ENCODE measurements at regions not wholly inside any gene's neighbourhood (a gene's known extent, or its start where the extent isn't known, plus 50 kb on each side); places are given as distances from the start of the nearest gene placed in this dataset.

DNA sequence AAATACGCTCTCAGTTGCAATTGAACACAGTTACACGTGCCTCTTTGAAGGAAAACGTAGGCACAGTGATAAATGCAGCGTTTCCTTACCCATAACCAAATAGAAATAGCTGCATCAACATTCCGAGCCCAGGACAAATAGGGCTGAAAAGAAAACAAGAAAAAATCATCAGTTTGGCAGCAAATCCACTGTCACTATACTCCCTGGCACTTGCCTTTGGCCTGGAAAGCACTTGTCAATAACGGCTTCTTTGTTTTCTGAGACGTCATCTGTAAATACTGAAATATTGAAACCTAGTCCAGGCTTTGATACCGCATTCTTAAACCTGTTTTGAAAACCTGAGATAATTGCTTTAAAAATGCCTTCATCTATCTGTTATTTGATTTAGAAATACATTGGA is 167.2 kb upstream of the AKR1E2 start:
- no peak for DNase-seq

DNA sequence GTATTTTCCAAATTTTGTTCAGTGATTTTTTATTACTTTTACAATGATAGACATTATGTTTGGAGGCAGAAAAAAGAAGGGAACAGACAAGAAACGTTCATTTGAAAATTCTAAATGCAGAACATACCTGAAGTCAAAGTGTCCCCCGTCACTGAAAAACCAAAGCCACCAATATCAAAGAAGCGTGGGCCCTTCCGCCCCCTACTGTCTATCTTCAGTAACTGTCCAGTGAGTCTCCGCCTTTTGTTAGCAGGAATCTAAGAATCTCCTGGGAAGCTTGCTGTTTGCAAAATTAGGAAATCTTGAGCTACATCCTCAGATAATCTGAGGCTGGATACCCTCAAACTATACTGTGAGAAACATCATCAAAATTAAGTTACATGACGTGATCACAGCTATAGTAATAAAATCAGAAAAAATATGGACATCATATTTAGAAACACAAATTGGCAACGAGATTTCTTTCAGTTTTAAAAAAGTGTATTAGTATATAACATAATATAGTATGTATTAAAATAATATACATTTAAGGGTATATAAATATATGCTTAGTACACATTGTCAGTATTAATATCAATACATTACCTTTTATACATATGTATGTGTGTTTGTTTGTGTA is 169.3 kb upstream of the AKR1E2 start:
- DNase-seq, result peak; percentile 48 to 57

DNA sequence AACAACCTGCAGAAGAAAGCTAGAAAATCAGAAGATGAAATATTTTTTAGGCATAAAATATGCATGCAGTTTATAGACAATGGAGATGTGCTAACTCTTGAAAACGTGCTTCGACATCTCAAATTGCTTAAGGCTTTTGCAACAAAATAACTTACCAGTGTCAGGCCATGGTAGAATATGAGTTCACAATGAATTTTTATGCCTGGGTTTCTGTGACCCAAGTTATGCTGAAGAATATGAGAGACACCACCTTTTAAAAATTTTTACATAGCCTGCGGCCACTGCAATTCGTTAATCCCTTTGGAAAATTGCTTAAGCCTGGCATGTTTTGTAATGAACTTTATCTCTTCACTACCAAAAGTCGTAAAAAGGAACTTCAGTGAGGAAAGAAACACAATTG is 170.1 kb upstream of the AKR1E2 start:
- no peak for DNase-seq

DNA sequence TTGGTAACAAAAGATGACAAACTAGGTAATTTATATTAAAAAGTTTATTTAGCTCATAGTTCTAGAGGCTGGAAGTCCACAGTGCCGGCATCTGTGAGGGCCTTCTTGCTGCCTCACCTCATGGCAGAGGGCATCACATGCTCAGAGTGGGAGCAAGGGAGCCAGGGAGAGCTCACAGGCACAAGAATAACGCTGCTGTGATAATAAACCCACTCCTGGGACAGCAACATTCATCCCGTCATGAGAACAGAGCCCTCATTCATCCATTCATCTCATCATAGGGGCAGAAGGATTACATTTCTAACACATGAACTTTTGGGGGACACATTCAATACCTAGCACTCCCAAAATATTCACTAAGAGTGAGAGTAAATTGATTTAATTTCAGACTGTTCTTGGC is 170.6 kb upstream of the AKR1E2 start:
- no peak for DNase-seq

DNA sequence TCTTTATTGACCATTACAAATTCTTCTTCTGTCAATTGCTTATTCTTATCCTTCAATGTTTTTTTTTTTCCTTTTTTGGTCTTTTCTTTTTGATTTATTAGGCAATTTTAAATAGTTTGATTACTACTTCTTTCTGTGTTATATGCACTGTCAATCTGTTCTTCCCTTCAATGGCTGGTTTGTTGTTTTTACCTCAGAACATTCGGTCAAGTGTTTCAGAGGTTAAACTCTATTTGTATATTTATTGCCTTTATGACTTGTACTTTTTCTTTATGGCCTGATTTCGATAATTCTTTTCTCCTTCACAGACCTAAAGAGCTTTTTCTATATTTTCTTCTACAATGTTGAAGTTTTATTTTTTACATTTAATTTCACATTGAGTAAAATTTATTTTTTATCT is 171.5 kb upstream of the AKR1E2 start:
- no peak for DNase-seq

DNA sequence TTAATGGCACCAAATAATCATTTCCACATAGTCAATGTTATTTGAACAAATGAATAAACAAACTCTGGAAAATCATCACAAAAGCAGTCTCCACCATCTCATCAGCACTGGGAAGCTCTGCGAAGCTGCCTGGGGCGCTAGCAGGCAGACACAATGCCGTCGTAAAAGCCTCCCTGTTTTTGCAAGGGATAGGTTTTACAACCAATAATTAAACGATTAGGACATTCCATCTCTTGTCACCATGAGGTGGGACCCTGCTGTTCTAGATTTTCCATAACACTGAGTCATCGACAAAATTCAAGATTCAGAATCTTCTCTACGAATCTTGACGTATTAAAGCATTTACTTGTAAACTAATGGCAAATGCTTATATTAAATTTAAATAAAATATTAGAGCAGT is 172.8 kb upstream of the AKR1E2 start:
- DNase-seq, result no peak

DNA sequence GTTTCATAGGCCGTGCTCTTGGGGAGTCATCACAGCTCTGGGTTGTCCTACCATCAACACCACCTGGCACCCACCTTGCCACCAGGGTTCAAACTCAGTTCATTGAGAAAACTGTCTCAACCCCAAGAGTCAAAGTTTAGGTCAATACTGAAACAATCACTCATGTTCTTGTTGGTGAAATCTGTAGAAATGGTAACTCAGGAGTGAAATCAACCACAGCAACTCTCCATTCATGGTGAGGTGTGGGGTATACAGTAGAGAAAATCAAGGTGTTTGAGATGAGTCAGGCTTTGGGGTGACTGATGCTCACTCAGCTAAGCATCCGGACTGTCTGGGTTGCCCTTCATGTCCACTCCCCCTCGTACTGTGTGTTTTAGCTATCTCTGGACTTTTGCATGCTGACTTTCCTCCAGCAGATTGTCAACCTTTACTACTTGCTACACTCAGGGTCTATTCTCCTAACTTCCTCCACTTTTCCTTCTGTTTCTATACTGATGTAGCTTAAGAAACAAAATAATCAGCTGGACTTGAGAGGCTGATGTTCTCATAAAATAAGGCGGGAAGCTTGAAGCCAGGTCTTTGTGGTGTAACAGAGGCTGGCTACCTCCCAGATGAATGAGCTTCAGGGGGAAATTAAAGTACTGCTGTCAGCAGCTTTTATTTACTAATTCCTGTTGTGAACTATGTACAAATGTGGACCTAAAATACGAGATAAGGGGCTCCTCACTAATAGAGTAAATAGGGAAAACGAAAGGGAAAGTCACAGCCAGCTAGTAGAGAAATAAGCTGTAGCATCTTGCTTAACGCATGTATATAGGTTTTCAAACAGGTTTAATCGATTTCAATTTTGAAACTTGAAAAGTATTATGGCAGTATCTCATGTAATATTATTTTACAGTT is 173.6 kb upstream of the AKR1E2 start:
- peak; percentile 4 to 9 for DNase-seq

DNA sequence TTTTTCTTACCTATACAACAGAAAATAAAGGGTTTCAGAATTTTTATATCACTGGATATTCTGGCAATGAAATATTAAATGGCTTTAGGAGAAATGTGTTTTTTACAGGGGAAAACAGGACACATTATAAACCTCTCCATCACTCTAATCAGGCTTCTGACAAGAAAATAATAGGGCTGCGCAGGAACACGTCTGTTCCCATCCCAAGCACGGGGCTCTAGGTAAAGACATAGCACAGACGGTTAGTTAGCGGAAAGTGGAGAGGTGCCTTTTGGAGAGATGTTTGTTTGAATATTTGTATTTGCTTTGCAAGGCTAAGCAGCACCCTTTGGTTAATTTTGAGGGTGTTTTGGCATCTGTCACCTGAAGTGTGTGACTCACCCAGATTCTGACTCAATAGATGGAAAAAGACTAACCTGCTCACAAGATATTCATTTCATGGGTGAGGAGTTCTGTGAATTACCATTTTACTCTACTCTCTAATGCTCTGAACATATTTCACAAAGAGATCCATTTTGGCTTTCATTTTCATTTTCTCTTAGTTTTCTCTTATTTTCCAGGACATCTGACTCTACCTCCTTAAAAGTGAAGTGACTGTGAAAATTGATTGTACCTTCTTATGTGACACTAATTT is 174.5 kb upstream of the AKR1E2 start:
- DNase-seq, result peak in 1 of 2 donors; percentile 22

DNA sequence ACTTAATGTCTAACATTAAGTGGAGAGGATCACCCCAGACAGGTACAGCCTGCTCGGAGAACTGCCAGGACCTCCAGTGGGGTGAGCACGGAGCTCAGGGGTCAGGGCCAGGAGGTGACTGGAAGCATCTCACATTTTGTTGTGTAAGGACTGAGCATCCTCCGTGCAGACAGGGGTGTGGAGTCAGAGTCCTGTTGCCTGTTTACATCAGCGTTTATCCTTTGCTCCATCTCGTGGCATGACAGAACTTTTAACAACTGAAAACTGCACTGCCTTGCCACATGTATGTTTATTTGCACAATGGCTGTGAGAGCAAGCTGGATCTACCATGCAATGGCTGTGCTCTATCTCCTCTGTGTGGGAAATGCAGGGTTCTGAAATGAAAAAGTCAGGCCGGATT is 175.4 kb upstream of the AKR1E2 start:
- DNase-seq, result no peak

DNA sequence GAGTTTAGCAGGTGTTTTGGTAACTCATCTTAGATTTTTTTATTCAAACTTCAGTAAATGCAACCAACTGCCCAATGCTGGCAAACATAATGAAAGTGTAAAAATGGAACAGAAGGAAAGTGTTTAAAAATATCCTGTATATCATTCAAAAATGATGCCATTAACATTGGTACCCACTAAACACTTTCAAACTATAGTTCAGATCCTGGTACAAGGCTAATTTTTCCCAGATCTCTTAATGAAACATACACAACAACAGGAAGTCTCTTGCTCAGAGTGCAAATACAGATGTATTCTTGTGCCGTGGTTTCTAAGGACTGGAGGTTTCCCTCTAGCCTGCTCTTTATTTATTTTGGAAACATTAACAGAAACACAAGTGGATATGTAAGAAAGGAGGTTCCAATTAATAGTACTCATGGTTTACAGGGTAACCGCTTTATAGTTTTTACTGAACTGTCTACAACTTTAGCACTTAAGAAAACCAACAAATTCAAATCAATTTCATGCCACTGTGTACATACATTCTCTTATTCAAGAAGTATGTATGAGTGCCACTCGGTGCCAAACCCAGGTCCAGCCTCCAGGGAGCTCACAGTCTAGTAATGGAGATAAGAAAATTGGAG is 176.0 kb upstream of the AKR1E2 start:
- DNase-seq, result no peak

DNA sequence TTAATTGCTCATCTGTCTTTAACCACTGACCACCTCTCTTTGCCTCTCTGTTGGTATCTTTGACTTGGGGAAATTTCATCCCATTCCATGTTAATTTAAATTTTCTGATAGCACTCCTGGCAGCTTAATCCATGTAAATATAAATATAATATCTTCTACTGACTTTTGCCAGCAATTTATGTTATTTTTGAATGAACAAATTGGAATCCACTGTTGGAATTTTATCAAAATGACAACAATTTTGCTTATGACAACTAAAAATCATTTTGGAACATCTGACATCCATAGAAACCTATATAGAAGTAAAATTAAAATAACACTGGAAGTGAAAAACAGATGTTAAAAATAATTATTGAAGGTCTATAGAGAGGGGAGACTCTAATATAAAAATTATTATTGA is 176.5 kb upstream of the AKR1E2 start:
- DNase-seq, result no peak

DNA sequence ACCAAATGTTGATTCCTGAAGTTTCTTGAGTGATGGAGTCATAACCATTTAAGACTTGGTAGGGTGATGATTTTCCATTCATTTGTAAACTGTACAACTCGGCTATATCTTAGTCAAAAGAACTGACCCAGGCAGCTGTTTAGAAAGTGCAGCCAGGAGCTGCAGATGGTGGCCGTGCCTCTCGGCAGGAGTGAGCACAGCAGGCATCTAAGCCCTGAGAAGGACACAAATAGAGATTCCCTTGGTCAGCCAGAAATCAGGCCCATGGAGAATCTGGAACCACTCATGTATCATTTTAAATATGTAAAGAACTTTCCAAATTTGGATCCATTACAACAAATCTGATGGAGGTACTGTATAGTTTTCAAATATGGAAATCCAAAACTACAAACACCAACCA is 177.0 kb upstream of the AKR1E2 start:
- DNase-seq, result no peak

DNA sequence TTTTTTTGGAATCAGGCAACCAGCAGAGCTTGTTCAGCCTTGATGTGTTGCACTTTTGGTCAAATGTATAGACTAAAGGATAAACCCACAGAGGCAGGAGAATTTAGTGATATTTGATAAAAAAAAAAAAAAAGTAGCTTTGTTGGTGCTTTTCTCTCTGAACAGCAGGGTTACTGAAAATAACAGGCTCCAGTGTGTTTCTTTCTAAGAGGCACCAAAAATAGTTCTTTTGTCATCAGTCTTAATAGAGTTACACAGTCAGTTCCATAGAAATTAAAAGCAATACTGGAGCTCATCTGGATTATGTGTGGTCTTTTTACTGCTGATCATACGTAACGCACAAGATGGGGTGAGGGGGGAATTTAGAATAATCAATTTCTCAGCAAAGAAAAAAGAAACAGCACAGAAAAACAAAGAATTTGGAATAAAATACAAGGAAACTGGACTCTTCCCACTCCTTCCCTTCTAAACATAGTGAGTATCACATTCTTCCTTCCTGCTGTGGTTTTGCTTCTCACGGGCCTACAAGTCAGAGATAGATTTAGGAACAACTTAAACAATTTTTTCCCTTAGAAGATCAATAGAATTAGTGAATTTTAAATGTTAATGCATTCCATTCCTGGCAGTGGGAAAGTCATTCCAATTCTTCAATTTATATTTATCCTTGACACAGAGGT is 178.8 kb upstream of the AKR1E2 start:
- DNase-seq, result no peak

DNA sequence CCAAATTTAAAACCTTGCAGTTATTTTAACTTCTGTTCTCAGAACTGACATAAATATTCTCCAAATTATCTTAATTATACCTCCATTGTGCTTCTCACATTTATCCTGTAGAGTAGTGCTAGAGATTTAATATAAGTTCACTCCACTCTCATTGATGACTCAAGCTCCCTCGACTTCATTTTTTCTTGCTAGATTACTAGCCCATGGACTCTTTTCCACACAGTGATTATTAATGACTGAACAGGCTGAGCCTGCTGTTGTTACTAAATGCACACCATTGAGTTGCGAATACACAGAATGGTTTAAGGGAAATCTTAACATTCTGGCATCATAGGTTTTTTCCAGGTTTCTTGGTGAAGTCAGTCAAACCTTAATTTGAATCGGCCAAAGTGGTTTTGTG is 179.5 kb upstream of the AKR1E2 start:
- DNase-seq, result no peak

DNA sequence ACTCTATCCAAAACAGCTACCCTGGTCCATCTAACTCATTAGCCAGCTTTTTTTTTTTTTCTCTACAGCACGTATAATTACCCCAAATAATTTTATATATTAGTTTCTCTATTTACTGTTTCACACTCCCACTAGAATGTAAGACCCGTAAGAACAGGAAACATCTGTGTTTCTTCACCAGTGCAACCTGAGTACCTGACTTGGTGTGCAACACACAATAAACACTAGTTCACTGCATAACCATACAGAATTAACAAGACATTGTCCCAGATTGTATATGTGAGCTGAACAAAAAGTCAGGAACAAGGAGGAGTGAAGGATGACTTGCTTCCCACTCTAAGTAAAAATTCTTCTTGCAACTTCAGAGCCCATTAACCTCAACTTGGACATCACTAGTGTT is 180.2 kb upstream of the AKR1E2 start:
- DNase-seq, result no peak

DNA sequence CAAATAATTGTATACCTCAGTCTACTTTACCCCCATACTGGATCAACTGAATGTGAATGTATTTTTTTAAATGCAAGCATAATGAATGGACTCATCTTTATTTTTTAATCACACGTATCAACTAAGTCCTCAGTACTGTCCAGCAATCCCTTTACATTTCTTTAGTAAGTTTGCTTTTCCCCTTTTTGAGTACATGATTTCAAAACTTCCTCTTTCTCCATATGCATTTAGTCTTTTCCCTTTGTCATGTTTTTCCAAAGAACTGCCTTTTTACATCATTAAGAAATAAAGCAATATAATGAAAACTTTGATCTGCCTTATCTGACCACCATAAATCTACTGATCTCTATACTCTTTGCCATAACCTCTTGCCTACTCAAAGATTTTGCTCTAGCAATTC is 182.5 kb upstream of the AKR1E2 start:
- DNase-seq, result no peak

DNA sequence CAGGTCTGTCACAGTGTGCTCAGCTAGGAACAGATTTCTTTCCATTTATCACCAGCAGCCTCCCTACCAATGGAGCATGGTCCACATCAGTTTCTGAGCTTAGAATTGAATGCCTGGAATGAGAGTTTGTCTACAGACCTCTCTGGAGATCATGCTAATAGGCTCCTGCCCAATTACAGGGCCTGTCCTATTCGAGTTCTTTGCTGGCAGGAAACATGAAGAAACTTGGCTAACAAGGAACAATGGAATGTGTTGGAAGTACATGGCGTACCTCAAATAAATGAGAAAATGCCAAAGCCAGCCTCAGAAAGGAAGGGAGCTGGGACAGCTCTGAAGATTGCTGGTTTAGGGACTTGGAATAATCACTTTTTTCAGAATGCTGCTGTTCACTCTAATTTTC is 186.0 kb upstream of the AKR1E2 start:
- no peak for DNase-seq

DNA sequence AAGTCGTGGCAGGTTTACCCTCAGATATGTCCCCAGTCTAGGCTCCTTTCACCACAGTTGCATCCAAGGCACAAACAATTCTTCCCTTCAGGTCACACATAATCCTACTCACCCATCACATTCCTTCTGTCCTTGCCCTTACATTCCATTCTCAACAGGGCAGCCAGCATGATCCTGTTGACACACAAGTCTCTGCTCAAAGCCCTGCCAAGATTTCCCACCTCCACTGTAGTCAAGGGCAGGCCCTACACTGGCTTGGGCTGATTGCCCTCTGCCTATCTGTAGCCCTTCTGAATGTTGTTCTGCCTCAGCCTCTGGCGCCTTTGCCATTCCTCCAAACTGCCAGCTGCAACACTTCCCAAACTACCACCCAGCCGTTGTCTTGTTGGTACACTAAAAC is 187.9 kb upstream of the AKR1E2 start:
- DNase-seq, result no peak

DNA sequence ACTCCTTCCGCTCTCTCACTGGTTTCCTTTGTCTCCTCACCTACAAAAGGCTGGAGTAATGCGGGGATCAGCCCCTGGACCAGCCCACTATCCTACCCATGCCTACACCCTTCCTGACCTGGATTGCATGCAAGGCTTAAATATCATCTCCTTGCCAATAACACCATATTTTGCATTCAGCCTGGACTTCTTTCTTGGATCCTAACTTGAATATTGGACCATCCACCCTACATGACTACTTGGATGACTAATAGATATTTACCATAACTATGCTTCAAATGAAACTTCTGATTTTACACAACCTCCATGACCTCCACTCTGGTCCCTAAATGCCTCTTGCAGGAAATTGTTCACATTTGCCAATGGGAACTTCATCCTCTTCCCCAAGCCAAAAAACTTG is 188.3 kb upstream of the AKR1E2 start:
- DNase-seq, result no peak

DNA sequence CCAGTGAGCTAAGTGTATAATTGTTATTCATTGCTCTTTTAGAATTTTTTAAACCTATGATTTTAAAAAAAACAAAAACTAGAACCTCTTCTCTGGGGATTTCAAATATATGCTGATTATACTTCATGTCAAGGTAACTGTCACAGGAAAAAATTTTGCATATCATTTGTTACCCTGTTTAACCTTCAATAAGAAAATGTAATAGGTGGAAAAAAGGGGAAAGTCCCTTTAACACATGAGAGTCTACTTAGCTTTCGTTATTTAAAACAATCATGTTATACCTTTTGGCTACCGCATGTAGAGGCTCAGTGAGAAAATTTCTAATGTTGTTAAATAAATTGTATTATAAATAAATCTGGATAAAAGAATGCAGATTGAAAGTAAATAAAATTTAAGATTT is 190.1 kb upstream of the AKR1E2 start:
- DNase-seq, result no peak

DNA sequence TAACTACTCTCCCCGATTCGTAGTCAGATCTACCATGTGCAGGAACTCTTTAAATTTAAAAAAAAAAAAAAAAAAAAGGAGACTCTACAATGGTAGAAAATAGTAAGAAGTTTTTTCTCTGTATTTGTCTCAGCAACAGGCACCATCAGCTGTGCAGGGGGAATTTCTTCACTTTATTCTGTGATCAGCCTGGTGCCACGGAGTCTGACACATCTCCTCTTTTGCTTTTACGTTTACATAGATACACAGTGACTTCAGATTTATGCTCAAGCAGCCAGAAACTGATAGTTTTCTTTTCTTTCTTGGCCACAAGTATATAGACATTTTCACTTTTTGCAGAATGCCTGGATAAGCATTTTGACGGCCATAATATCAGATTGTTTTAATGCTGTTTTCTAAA is 190.6 kb upstream of the AKR1E2 start:
- DNase-seq, result no peak

DNA sequence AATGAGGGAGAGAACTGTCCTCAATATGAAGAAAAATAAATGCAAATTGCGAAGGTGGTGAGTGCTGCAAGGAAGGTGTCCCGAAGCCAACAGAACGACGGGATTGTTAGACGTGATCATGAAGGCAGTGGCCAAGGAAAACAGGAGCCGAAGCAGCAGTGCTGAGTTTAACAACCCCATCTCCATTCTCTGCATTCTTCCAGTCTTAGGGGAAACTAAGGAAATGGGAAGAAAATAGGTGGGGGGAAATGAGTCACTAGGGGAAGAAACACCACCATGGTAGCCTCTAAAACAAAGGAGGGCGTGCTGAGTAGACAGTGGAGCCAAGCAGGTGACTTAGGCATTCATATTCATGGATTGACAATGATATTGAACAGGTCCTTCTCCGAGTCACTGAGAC is 192.2 kb upstream of the AKR1E2 start:
- DNase-seq, result no peak

DNA sequence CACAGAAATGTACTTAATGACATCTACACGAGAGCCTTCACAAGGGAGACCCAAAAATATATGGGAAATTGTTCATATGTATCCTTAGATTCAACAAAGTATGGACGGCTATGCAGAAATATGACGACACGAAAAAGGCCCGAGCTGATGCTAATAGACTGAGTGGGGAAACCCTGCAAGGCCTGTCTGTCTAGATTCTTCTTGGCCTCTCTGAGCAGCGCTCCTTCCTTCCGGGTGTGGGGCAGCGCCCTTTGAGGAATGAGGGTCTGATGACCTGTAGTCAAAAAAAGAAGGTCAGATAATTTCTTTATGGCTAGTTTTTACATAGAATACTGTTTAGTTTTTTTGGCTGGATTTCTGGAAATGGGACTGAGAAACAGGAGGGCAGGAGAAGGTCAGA is 192.8 kb upstream of the AKR1E2 start:
- DNase-seq, result no peak
